HEK293 (cell line): ENCODE measurements at regions not wholly inside any gene's neighbourhood (a gene's known extent, or its start where the extent isn't known, plus 50 kb on each side); places are given as distances from the start of the nearest gene placed in this dataset.

Experiments
- CTCF ChIA-PET: fragments of 350-600 bp; formaldehyde crosslinking; extraction: SDS; loops from one replicate; lab custom pipeline; 2021; ENCODE audit warnings: antibody characterized with exemption; lab: Yijun Ruan, JAX
- POLR2A ChIA-PET: fragments of 300-600 bp; formaldehyde crosslinking; extraction: SDS; loops from one replicate; lab custom pipeline; 2020; ENCODE audit warnings: antibody characterized with exemption, inconsistent platforms; lab: Yijun Ruan, JAX
- H3K27ac ChIP-seq: fragments of 200-500 bp; sonication (Bioruptor generic); 2 replicates; pipeline ENCODE4 v1.5.1; 2014; ENCODE audit warnings: low read depth, low read length, control low read depth, inconsistent platforms; ENCODE audit errors: extremely low read depth
- H3K36me3 ChIP-seq, 2 experiments: fragments of 200-500 bp in 1 of 2; sonication (Bioruptor generic) in 1 of 2; 1 replicate in 1 of 2; 2 replicates in 1 of 2; pipeline ENCODE4 v1.5.1; 2014 to 2017; ENCODE audit warnings: inconsistent platforms in 2 of 2, low read length in 2 of 2; ENCODE audit not compliant: control insufficient read depth in 2 of 2, insufficient read depth in 1 of 2
- H3K4me1 ChIP-seq: fragments of 200-500 bp; sonication (Bioruptor generic); 2 replicates; pipeline ENCODE4 v1.5.1; 2014; ENCODE audit warnings: mild to moderate bottlenecking, low read length, inconsistent platforms; ENCODE audit not compliant: control insufficient read depth, insufficient read depth
- H3K4me3 ChIP-seq: 2 replicates; pipeline ENCODE4 v1.5.1; 2011; ENCODE audit warnings: low read depth, mild to moderate bottlenecking, control low read depth, low read length, moderate library complexity
- H3K9me3 ChIP-seq: fragments of 200-500 bp; sonication (Bioruptor generic); 2 replicates; pipeline ENCODE4 v1.5.1; 2014; ENCODE audit warnings: low read depth, low read length, inconsistent platforms; ENCODE audit not compliant: control insufficient read depth, insufficient read depth
- GLIS1 ChIP-seq: fragments of 450-650 bp; formaldehyde crosslinking; IDR thresholded peaks from 2 replicates; pipeline ENCODE4 v1.5.1; 2016; ENCODE audit warnings: missing biosample characterization, missing genetic modification characterization
- GLIS2 ChIP-seq: fragments of 450-650 bp; formaldehyde crosslinking; IDR thresholded peaks from 2 replicates; pipeline ENCODE4 v1.5.1; 2016; ENCODE audit warnings: missing biosample characterization, missing genetic modification characterization
- HOXD13 ChIP-seq: sonication (generic); formaldehyde crosslinking; IDR thresholded peaks from 2 replicates; pipeline ENCODE4 v1.8.0; 2022; ENCODE audit warnings: missing genetic modification reagents, borderline replicate concordance
- KLF16 ChIP-seq: fragments of 450-650 bp; formaldehyde crosslinking; IDR thresholded peaks from 2 replicates; pipeline ENCODE4 v1.5.1; 2017; ENCODE audit warnings: missing biosample characterization, missing genetic modification characterization
- MYNN ChIP-seq: fragments of 450-650 bp; formaldehyde crosslinking; IDR thresholded peaks from 2 replicates; pipeline ENCODE4 v1.5.1; 2016; ENCODE audit warnings: missing biosample characterization, missing genetic modification characterization, borderline replicate concordance
- OVOL3 ChIP-seq: fragments of 450-650 bp; formaldehyde crosslinking; IDR thresholded peaks from 2 replicates; pipeline ENCODE4 v1.5.1; 2016; ENCODE audit warnings: missing biosample characterization, missing genetic modification characterization
- PRDM4 ChIP-seq: fragments of 450-650 bp; formaldehyde crosslinking; IDR thresholded peaks from 2 replicates; pipeline ENCODE4 v1.5.1; 2017; ENCODE audit warnings: missing biosample characterization, missing genetic modification characterization
- SCRT2 ChIP-seq: fragments of 450-650 bp; formaldehyde crosslinking; IDR thresholded peaks from 2 replicates; pipeline ENCODE4 v1.5.1; 2016; ENCODE audit warnings: missing biosample characterization, missing genetic modification characterization
- ZBTB10 ChIP-seq: fragments of 450-650 bp; formaldehyde crosslinking; IDR thresholded peaks from 2 replicates; pipeline ENCODE4 v1.5.1; 2016; ENCODE audit warnings: missing biosample characterization, missing genetic modification characterization
- ZBTB7A ChIP-seq: fragments of 450-650 bp; formaldehyde crosslinking; IDR thresholded peaks from 2 replicates; pipeline ENCODE4 v1.5.1; 2016; ENCODE audit warnings: low read depth, missing biosample characterization, missing genetic modification characterization
- ZNF148 ChIP-seq: fragments of 450-650 bp; formaldehyde crosslinking; IDR thresholded peaks from 2 replicates; pipeline ENCODE4 v1.5.0; 2017; ENCODE audit warnings: missing biosample characterization, missing genetic modification characterization, borderline replicate concordance
- ZNF280C ChIP-seq: fragments of 450-650 bp; formaldehyde crosslinking; IDR thresholded peaks from 2 replicates; pipeline ENCODE4 v1.5.1; 2016; ENCODE audit warnings: missing biosample characterization, missing genetic modification characterization
- ZNF302 ChIP-seq: fragments of 450-650 bp; formaldehyde crosslinking; IDR thresholded peaks from 2 replicates; pipeline ENCODE4 v1.5.1; 2016; ENCODE audit warnings: missing biosample characterization, missing genetic modification characterization, low read depth
- ZNF366 ChIP-seq: fragments of 450-650 bp; formaldehyde crosslinking; conservative IDR thresholded peaks from 2 replicates; pipeline ENCODE4 v1.5.1; 2016; ENCODE audit warnings: missing biosample characterization, missing genetic modification characterization
- ZNF561 ChIP-seq: fragments of 450-650 bp; IDR thresholded peaks from 2 replicates; pipeline ENCODE4 v1.5.1; 2018; ENCODE audit warnings: missing biosample characterization, missing genetic modification characterization, borderline replicate concordance
- ZNF571 ChIP-seq: fragments of 450-650 bp; formaldehyde crosslinking; IDR thresholded peaks from 2 replicates; pipeline ENCODE4 v1.5.0; 2017; ENCODE audit warnings: missing biosample characterization, missing genetic modification characterization
- ZNF626 ChIP-seq: fragments of 450-650 bp; sonication (Bioruptor Pico); formaldehyde crosslinking; IDR thresholded peaks from 2 replicates; pipeline ENCODE4 v1.5.1; 2018; ENCODE audit warnings: missing biosample characterization, missing genetic modification characterization, inconsistent platforms
- ZNF629 ChIP-seq: fragments of 450-650 bp; formaldehyde crosslinking; IDR thresholded peaks from 2 replicates; pipeline ENCODE4 v1.5.1; 2017; ENCODE audit warnings: missing biosample characterization, missing genetic modification characterization
- ZNF660 ChIP-seq: fragments of 450-650 bp; IDR thresholded peaks from 2 replicates; pipeline ENCODE4 v1.5.1; 2018; ENCODE audit warnings: missing biosample characterization, mild to moderate bottlenecking, missing genetic modification characterization
- ZNF792 ChIP-seq: fragments of 450-650 bp; formaldehyde crosslinking; IDR thresholded peaks from 2 replicates; pipeline ENCODE4 v1.5.1; 2016; ENCODE audit warnings: missing biosample characterization, missing genetic modification characterization
- ZNF843 ChIP-seq: fragments of 450-650 bp; formaldehyde crosslinking; IDR thresholded peaks from 2 replicates; pipeline ENCODE4 v1.5.1; 2016; ENCODE audit warnings: missing biosample characterization, missing genetic modification characterization
- ZSCAN18 ChIP-seq: fragments of 450-650 bp; formaldehyde crosslinking; IDR thresholded peaks from 2 replicates; pipeline ENCODE4 v1.5.1; 2016; ENCODE audit warnings: missing biosample characterization, missing genetic modification characterization

GRCh38 chr10:36175954-36176353 is 533.9 kb upstream of the FZD8 start:
- Histone ChIP-seq H3K36me3 (no peaks in the 10 kb centered on the region), H3K4me1 (no peaks in the 10 kb centered on the region), H3K4me3 (no peak overlapping the region), H3K27ac (no peak overlapping the region), H3K9me3 (no peaks in the 10 kb centered on the region)
- POLR2A ChIA-PET, result no interaction called here
- TF ChIP-seq KLF16 (tag by site-specific recombination) (no peak), OVOL3 (tag by site-specific recombination) (no peak), ZNF843 (tag by site-specific recombination) (no peak), ZNF660 (tag by site-specific recombination) (no peak), ZNF792 (tag by site-specific recombination) (no peak), GLIS1 (tag by site-specific recombination) (no peak), ZNF626 (no peak), ZBTB7A (tag by site-specific recombination) (no peak), ZNF302 (tag by site-specific recombination) (no peak), ZNF629 (no peak), MYNN (no peak), PRDM4 (no peak), SCRT2 (tag by site-specific recombination) (no peak), HOXD13 (CRISPR knock-in tag) (no peak), ZNF148 (tag by site-specific recombination) (no peak), ZBTB10 (tag by site-specific recombination) (no peak), ZNF571 (tag by site-specific recombination) (no peak)
- CTCF ChIA-PET, result interaction anchor here (1.3 kb wide), 1 partner anchor 605 kb away, joined by 3 read pairs; no protein-coding TSS in a partner anchor

GRCh38 chr10:36173364-36173763 is 531.3 kb upstream of the FZD8 start:
- CTCF ChIA-PET, result interaction anchor here (0.5 kb wide), 1 partner anchor 179 kb away, joined by 5 read pairs; no protein-coding TSS in a partner anchor
- H3K4me3 ChIP-seq, result no peak overlapping the region

More at GRCh38 chr10:36173364-36173763, 531.3 kb upstream of the FZD8 start:
- no peaks in the 10 kb centered on the region for H3K9me3 ChIP-seq
- no peak overlapping the region for H3K27ac ChIP-seq
- no peaks in the 10 kb centered on the region for H3K36me3 ChIP-seq
- no peaks in the 10 kb centered on the region for H3K4me1 ChIP-seq
- TF ChIP-seq ZNF366 (tag by site-specific recombination) (no peak), GLIS2 (tag by site-specific recombination) (no peak), ZSCAN18 (tag by site-specific recombination) (no peak), ZNF561 (tag by site-specific recombination) (no peak), ZNF280C (tag by site-specific recombination) (no peak)
- TF ChIP-seq, all 188 proteins: peak for 0
- POLR2A ChIA-PET, result no interaction called here
